Fibroblast of peridontal ligament (primary cell): ENCODE measurements at regions not wholly inside any gene's neighbourhood (a gene's known extent, or its start where the extent isn't known, plus 50 kb on each side); places are given as distances from the start of the nearest gene placed in this dataset.

Experiments
- DNase-seq: peaks from one replicate; pipeline ENCODE4 v3.0.0-alpha.2; 2010; ENCODE audit errors: extremely low read depth

DNA sequence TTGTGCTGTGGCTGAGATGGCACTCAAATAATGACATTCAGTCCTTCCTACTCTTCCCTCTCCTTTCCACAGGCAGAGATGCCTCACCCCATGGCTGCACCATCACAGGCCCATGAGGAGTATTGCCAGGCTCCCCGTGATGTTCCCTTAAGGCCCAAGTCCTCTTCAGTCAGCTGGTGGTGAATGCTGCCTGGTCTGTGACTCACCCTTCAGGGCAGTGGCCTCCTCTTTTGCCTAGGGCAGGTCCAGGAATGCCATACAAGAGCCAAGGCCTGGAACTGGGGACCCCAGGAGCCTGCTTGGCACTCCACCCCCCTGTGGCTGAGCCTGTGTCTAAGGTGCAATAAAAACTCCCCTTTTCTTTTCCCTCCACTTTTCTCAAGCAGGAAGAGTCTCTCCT is 144.2 kb upstream of the GEMIN8 start:
- no peak for DNase-seq

DNA sequence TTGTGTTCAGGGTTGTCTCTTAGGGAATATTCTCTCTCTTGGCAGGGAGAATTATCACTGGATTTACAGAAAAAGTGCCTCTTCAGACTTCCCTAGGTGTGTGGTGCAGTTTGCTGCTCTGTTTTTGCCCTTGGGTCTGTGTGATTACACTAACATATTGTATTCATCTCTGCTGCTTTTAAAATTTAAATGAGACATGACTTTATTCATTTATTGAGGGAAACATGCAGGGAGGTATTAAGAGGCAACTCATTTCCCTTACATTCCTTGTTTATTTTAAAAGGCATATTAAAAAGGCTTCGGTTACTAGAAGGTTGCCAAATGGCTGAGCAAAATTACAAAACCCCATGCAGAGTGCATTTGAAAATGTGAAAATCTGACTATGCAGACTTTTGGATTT is 135.1 kb upstream of the GEMIN8 start:
- no peak for DNase-seq

DNA sequence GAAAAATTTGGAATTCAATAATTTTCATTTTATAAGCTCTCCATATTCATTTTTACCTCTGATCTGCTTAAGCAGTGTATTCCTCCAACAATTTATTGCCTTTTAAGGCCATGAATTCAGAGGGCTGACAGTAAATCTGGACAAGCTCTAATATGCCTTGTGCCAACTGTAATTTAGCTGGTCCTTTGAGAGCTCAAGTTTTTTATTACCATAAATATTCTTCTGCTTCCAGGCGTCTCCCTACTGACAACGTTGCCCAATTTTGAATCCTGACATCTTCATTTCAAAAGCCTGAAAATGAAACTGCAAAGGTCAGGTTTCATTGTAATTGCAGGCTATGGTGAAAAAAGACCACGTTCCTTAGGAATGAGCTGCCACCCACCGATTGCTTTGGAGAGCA is 95.8 kb upstream of the GEMIN8 start:
- no peak for DNase-seq

DNA sequence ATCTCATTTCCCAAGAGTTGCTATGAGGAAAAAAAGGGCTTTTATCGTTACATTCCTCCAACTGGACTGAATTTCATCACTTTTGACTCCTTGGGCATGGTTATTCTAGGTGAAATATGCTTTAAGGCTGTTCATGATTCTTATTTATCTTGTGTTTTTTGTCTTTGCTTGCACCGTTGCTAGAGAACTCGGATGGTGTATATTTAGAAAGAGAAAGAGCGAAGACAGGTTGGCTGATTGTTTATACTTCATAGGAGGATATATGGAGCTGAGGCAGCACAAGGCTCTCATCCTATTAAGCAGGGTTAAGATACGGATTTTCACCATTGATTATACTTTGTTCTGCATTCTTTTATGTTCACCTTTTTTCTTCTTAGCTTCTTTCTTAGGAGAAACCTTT is 94.9 kb upstream of the GEMIN8 start:
- DNase-seq: no peak

DNA sequence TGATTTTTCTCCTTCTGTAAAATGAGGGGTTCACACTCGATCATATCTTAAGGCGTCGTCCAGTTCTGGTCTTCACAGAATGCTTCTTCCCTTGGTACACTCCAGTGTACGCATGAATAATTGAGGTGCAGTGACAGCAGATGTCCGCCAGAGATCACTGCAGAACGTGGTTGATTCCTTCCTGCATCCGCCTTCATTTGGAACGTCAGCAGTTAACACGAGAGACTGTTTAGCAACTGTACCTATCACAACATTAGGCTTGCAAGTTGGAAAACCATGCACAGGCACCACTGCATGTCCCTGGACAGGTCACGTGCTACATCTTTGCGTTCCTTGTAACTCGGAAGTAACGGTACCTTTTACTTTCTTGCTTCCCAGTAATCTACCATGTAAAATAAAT is 66.0 kb upstream of the GEMIN8 start:
- DNase-seq: peak; percentile 72

DNA sequence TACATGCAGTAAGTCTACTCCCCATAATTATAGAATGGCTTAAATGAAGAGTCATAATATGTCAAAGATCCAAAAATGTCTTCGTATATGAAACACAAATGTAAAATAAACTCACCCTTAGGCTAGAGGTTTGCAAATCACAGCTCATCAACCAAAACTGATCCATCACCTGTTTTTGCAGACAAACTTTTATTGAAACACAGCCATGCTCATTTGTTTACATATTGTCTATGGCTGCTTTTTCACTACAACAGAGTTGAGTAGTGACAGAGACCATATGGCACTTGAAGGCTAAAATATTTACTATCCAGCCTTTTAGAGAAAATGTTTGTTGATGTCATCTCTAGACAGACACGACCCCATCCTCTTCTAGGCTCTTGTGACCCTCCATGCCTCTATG is 64.5 kb upstream of the GEMIN8 start:
- no peak for DNase-seq

DNA sequence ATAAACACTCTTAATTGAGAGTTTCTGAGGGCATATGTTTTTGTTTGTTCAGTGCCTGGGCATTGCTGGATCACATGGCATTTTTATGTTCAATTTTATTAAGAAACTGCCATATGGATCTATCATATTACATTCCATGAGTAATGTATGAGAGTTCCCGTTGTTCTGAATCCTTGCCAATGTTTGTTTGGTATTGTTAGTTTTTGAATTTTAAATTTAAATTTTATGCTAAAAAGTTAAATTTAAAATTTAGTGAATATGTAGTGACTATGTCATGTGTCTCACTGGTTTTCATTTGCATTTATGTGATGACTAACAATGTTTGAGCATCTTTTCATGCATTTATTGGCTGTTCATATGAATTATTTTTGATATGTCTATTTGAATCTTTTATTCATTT is 54.8 kb upstream of the GEMIN8 start:
- no peak for DNase-seq

DNA sequence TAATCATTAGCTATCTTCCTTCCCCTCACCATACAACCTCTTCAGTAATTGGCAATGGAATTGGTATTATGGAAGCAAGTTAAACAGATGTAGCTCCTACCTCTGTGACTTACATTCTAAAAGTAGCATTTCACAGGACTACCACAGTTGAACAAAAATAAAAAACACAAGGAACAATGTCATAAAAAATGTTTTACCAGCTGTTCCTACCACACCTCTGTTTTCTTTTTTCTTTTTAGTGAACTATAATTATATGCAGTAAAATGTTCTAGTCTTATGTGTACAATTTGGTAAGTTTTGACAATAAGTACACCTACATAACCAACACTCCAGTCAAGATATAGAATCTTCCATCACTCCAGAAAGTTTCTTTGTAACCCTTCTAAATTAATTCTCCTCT is 54.1 kb upstream of the GEMIN8 start:
- DNase-seq: no peak

DNA sequence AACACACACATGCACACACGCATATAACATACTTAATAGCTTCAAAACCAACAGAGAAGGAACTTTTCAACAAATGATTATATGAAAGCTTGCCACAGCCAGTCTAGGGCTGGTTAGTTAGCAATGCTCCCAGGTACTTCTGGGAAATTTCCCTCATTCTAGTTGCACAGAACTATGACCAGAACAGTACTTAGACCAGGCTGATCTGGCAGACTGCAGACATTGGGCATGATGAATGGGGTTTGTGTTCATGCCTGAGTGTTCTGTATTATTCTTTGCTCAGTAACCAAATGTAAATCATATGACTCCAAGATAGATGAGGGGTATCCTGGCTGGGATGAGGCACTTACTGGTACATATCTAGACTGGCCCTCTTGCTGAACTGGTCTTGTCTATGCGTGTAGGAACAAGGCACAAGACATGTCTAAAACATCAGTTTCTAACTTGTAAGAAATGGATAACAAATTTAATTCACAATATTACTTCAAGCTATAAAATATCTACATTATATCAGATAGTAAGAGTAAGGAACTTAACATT is 50.3 kb upstream of the GEMIN8 start:
- no peak for DNase-seq
